ENCODE measurements at regions not wholly inside any gene's neighbourhood (a gene's known extent, or its start where the extent isn't known, plus 50 kb on each side); places are given as distances from the start of the nearest gene placed in this dataset.
A peak's percentile ranks its signal among the peaks of the same experiment; 100 is the strongest.

- Histone ChIP-seq H3K9me3 (ENCODE audit: control insufficient read depth, low read depth, low read length) (no peaks in the 10 kb centered on the region), H3K27ac (ENCODE audit: low read length) (no peak overlapping the region), H3K4me3 (ENCODE audit: low read length) (no peak overlapping the region), H3K4me1 (ENCODE audit: control insufficient read depth, insufficient read depth, low read length) (no peaks in the 10 kb centered on the region), H3K36me3 (ENCODE audit: control insufficient read depth, insufficient read depth, low read length) (no peaks in the 10 kb centered on the region), H3K27me3 (ENCODE audit: control insufficient read depth, insufficient read depth, low read length) (no peaks in the 10 kb centered on the region)
- DNase-seq = no peak
- WGBS (ENCODE audit: insufficient coverage, low lambda C conversion rate) = no CpG with 5 or more reads among the region's 4 CpGs
These were observed 100.8 kb downstream of the IRF8 start for GRCh38 chr16:85999778-86000177.

GRCh38 chr16:86002178-86002900 is 103.4 kb downstream of the IRF8 start:
- Histone ChIP-seq H3K36me3 (ENCODE audit: control insufficient read depth, insufficient read depth, low read length) (no peaks in the 10 kb centered on the region), H3K27ac (ENCODE audit: low read length) (no peak overlapping the region), H3K4me3 (ENCODE audit: low read length) (no peak overlapping the region), H3K27me3 (ENCODE audit: control insufficient read depth, insufficient read depth, low read length) (no peaks in the 10 kb centered on the region), H3K9me3 (ENCODE audit: control insufficient read depth, low read depth, low read length) (no peaks in the 10 kb centered on the region), H3K4me1 (ENCODE audit: control insufficient read depth, insufficient read depth, low read length) (no peaks in the 10 kb centered on the region)
- WGBS (ENCODE audit: insufficient coverage, low lambda C conversion rate) = 80% methylated on average over 1 of the region's 6 CpGs
- no peak for DNase-seq

DNA sequence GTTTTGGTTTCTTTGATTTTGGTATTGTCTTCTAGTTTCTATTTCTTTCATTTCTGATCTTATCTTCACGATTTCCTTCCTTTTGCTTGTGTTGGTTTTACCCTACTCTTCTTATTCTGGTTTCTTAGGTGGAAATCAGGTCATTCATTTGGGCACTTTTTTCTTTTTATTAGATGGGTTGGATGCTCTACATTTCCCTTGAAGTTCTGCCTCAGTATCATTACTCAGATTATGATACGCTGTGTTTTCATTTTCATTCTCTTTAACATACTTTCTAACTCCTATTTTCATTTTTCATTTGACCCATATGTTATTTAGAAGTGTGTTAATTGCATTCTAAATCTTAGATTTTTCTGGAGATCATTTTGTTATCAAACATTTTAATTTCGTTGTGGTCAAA is 108.6 kb downstream of the IRF8 start:
- WGBS (ENCODE audit: insufficient coverage, low lambda C conversion rate) = 94% methylated on average over 3 of the region's 3 CpGs
- no peak overlapping the region for H3K27ac ChIP-seq (ENCODE audit: low read length)
- no peaks in the 10 kb centered on the region for H3K36me3 ChIP-seq (ENCODE audit: control insufficient read depth, insufficient read depth, low read length)
- no peaks in the 10 kb centered on the region for H3K27me3 ChIP-seq (ENCODE audit: control insufficient read depth, insufficient read depth, low read length)
- DNase-seq = no peak
- H3K9me3 ChIP-seq (ENCODE audit: control insufficient read depth, low read depth, low read length) = no peaks in the 10 kb centered on the region
- no peaks in the 10 kb centered on the region for H3K4me1 ChIP-seq (ENCODE audit: control insufficient read depth, insufficient read depth, low read length)
- H3K4me3 ChIP-seq (ENCODE audit: low read length) = no peak overlapping the region

- Histone ChIP-seq H3K4me3 (ENCODE audit: low read length) (no peak overlapping the region), H3K9me3 (ENCODE audit: control insufficient read depth, low read depth, low read length) (no peaks in the 10 kb centered on the region), H3K27me3 (ENCODE audit: control insufficient read depth, insufficient read depth, low read length) (no peaks in the 10 kb centered on the region), H3K27ac (ENCODE audit: low read length) (no peak overlapping the region), H3K4me1 (ENCODE audit: control insufficient read depth, insufficient read depth, low read length) (no peaks in the 10 kb centered on the region), H3K36me3 (ENCODE audit: control insufficient read depth, insufficient read depth, low read length) (no peaks in the 10 kb centered on the region)
- no peak for DNase-seq
- 40% methylated on average over 1 of the region's 6 CpGs for WGBS (ENCODE audit: insufficient coverage, low lambda C conversion rate)
These were observed 111.7 kb downstream of the IRF8 start for GRCh38 chr16:86010680-86011141.

DNA sequence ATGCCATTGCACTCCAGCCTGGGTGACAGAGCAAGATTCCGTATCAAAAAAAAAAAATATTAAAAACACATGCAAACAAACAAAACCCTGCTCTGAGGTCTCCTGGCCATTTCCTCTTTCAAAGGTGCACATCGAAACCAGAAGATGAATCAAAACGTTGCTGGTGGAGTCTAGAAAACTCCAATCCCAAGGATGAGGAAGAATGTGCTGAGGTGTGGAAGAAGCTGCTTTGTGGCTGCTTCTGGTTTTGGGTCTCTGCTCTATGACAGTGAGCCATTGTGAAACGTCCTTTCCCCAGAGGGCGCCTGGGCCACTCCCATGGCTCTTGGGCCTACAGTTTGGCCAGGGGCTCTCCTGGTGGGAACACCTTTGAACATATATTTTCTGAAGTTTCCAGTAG is 112.6 kb downstream of the IRF8 start:
- no peaks in the 10 kb centered on the region for H3K9me3 ChIP-seq (ENCODE audit: control insufficient read depth, low read depth, low read length)
- H3K36me3 ChIP-seq (ENCODE audit: control insufficient read depth, insufficient read depth, low read length) = no peaks in the 10 kb centered on the region
- no CpG with 5 or more reads among the region's 5 CpGs for WGBS (ENCODE audit: insufficient coverage, low lambda C conversion rate)
- DNase-seq = no peak
- H3K27me3 ChIP-seq (ENCODE audit: control insufficient read depth, insufficient read depth, low read length) = no peaks in the 10 kb centered on the region
- no peak overlapping the region for H3K27ac ChIP-seq (ENCODE audit: low read length)
- H3K4me3 ChIP-seq (ENCODE audit: low read length) = no peak overlapping the region
- H3K4me1 ChIP-seq (ENCODE audit: control insufficient read depth, insufficient read depth, low read length) = no peaks in the 10 kb centered on the region

- no CpG with 5 or more reads among the region's 5 CpGs for WGBS (ENCODE audit: insufficient coverage, low lambda C conversion rate)
- no peak overlapping the region for H3K27ac ChIP-seq (ENCODE audit: low read length)
- H3K9me3 ChIP-seq (ENCODE audit: control insufficient read depth, low read depth, low read length) = no peaks in the 10 kb centered on the region
- H3K4me1 ChIP-seq (ENCODE audit: control insufficient read depth, insufficient read depth, low read length) = no peaks in the 10 kb centered on the region
- H3K4me3 ChIP-seq (ENCODE audit: low read length) = no peak overlapping the region
- no peaks in the 10 kb centered on the region for H3K27me3 ChIP-seq (ENCODE audit: control insufficient read depth, insufficient read depth, low read length)
- DNase-seq = no peak
- no peaks in the 10 kb centered on the region for H3K36me3 ChIP-seq (ENCODE audit: control insufficient read depth, insufficient read depth, low read length)
These were observed 113.3 kb downstream of the IRF8 start for GRCh38 chr16:86012221-86012620.

DNA sequence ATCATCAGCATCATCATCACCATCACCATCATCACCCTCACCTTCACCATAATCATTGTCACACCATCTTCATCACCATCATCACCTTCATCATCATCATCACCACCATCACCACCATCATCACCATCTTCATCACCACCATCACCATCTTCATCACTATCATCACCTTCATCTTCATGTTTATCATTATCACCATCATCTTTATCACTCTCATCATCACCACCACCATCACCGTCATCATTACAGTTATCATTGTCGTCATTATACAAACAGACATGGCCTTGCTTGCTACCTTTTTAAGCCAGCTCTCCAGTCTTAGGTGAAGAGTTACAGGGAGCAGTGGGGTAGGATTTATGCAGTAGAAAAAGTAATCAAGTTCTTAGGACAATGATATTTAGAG is 114.9 kb downstream of the IRF8 start:
- no peaks in the 10 kb centered on the region for H3K4me1 ChIP-seq (ENCODE audit: control insufficient read depth, insufficient read depth, low read length)
- H3K9me3 ChIP-seq (ENCODE audit: control insufficient read depth, low read depth, low read length) = no peaks in the 10 kb centered on the region
- H3K4me3 ChIP-seq (ENCODE audit: low read length) = no peak overlapping the region
- H3K36me3 ChIP-seq (ENCODE audit: control insufficient read depth, insufficient read depth, low read length) = no peaks in the 10 kb centered on the region
- no peaks in the 10 kb centered on the region for H3K27me3 ChIP-seq (ENCODE audit: control insufficient read depth, insufficient read depth, low read length)
- no peak for DNase-seq
- H3K27ac ChIP-seq (ENCODE audit: low read length) = no peak overlapping the region
- WGBS (ENCODE audit: insufficient coverage, low lambda C conversion rate) = 94% methylated on average over 2 of the region's 2 CpGs

- peaks cover 6% of the 10 kb centered on the region for H3K9me3 ChIP-seq (ENCODE audit: control insufficient read depth, low read depth, low read length)
- WGBS (ENCODE audit: insufficient coverage, low lambda C conversion rate) = no CpG with 5 or more reads among the region's 6 CpGs
- H3K4me1 ChIP-seq (ENCODE audit: control insufficient read depth, insufficient read depth, low read length) = no peaks in the 10 kb centered on the region
- H3K4me3 ChIP-seq (ENCODE audit: low read length) = no peak overlapping the region
- no peaks in the 10 kb centered on the region for H3K27me3 ChIP-seq (ENCODE audit: control insufficient read depth, insufficient read depth, low read length)
- no peak for DNase-seq
- no peak overlapping the region for H3K27ac ChIP-seq (ENCODE audit: low read length)
- H3K36me3 ChIP-seq (ENCODE audit: control insufficient read depth, insufficient read depth, low read length) = no peaks in the 10 kb centered on the region
These were observed 116.6 kb downstream of the IRF8 start for GRCh38 chr16:86015606-86016005.

DNA sequence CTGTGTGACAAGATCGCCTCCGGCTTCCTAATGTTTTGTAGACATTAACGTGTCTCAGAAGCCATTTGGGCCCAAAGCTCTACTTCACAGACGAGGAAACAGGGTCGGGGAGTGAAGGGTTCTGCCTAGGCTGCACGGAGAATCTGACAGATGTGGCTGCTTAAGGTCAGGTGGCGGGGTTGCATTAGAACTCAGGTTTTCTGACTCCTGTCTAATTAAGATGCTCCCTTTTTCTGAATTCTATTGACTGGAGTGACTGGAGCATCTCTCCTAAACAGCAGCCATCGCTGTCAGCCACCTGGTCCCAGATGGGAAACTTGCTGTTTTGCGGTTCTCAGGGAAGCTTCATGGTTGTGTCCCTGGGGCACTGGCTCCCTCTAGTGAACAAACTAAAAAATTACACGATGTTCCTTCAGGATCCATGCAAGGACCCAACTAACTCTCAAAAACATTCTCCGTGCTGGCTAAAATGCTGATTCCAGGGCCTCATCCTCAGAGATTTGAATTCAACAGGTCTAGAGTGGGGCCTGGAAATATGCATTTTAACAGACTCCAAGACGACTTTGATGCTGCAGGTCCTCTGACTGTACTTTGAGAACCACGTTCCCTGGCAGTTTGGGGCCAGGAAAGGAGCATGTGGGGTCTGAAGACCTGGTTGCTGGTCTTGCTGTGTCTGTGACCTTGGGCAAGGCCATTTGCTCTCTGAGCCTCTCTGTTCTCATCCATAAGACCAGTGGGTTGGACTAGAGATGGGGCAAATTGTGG is 117.4 kb downstream of the IRF8 start:
- Histone ChIP-seq H3K36me3 (ENCODE audit: control insufficient read depth, insufficient read depth, low read length) (no peaks in the 10 kb centered on the region), H3K9me3 (ENCODE audit: control insufficient read depth, low read depth, low read length) (peaks cover 6% of the 10 kb centered on the region), H3K27ac (ENCODE audit: low read length) (no peak overlapping the region), H3K4me3 (ENCODE audit: low read length) (no peak overlapping the region), H3K27me3 (ENCODE audit: control insufficient read depth, insufficient read depth, low read length) (no peaks in the 10 kb centered on the region), H3K4me1 (ENCODE audit: control insufficient read depth, insufficient read depth, low read length) (no peaks in the 10 kb centered on the region)
- DNase-seq = peak; percentile 46 to 61
- WGBS (ENCODE audit: insufficient coverage, low lambda C conversion rate) = no CpG with 5 or more reads among the region's 13 CpGs

GRCh38 chr16:86018071-86018470 is 119.1 kb downstream of the IRF8 start:
- 20% methylated on average over 1 of the region's 2 CpGs for WGBS (ENCODE audit: insufficient coverage, low lambda C conversion rate)
- no peak for DNase-seq
- H3K27me3 ChIP-seq (ENCODE audit: control insufficient read depth, insufficient read depth, low read length) = no peaks in the 10 kb centered on the region
- H3K36me3 ChIP-seq (ENCODE audit: control insufficient read depth, insufficient read depth, low read length) = no peaks in the 10 kb centered on the region
- no peak overlapping the region for H3K27ac ChIP-seq (ENCODE audit: low read length)
- no peak overlapping the region for H3K4me3 ChIP-seq (ENCODE audit: low read length)
- H3K4me1 ChIP-seq (ENCODE audit: control insufficient read depth, insufficient read depth, low read length) = no peaks in the 10 kb centered on the region
- H3K9me3 ChIP-seq (ENCODE audit: control insufficient read depth, low read depth, low read length) = peaks cover 6% of the 10 kb centered on the region
